OCI-M1 (cell line): ENCODE measurements at regions not wholly inside any gene's neighbourhood (a gene's known extent, or its start where the extent isn't known, plus 50 kb on each side); places are given as distances from the start of the nearest gene placed in this dataset.
"Not testable (repeated sequence)": the region's sequence is repeated elsewhere in the genome, so short reads cannot be mapped to it uniquely, and the experiment has no call there.

ENCODE experiments used
- DNase-seq: peaks from one replicate; lab custom pipeline; 2025; lab: John Stamatoyannopoulos, UW

DNA sequence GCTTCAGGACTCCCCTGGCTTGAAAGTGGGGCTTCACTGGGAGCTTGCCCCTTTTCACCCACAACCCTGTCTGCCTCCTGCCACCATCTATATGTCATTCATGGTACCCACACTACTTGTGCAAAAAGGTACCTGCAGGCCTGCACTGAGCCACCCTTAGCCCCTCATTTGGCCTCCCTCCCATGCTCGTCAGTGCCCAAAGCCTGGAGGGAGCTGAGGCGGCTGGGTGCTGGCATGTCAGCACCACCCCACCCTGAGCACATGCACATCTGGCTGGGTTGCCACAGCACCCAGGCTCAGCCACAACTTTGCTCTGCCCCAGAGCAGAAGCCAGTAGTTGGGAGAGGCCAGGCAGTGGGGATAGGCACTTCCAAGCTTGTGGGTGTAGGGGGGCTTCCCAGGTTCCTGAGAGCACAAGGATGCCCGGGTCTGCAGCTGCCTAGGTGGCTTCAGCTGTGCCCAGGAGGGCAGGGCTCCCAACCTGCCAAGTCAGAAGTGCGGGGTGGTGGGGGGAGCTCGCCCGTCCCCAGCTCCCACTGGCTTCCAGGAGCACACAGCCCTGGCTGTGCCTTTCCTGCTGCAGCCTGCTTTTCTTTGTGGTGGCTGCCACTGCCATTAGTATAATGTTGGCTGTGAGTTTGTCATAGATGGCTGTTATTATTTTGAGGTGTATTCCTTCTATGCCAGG lies 1054.6 kb upstream of the EPHA6 start:
- no peak for DNase-seq

DNA sequence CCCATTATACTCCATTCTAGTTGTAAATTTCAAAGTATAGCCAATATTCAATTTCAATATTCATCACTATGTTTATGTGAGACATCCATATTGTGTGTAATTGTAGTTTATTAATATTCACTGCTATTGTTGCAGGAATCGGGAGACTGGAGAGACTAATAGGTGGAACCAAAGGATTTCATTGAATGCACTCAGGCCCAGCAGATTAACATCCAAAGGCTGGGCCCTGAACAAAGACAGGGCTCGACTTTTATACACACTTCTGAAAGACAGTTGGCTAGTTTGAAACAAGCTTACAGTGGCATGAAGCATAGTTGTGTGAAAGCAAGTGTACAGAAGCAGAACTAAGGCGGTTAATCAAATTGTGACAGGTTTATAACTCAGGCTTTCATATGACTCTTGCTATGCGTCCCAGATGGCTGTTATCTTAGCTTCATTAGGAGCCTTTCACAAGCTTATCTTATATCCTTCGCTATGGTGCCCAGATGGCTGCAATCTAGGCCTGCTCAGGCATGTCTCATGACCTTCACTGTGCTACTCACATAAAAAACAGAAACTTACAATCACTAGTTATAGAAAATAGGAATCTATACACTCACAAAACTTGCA lies 1038.8 kb upstream of the EPHA6 start:
- DNase-seq, result peak; percentile 55

DNA sequence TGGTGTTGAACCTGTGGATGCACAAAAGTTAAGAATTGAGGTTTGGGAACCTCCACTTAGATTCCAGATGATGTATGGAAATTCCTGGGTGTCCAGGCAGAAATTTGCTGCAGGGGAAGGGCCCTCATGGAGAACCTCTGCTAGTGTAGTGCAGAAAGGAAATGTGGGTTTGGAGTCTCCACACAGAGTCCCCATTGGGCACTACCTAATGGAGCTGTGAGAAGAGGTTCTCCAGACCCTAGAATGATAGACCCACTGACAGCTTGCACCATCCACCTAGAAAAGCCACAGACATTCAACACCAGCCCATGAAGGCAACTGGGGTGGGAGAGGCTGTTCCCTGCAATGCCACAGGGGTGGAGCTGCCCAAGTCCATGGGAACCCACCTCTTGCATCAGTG lies 1032.8 kb upstream of the EPHA6 start:
- DNase-seq, result no peak

DNA sequence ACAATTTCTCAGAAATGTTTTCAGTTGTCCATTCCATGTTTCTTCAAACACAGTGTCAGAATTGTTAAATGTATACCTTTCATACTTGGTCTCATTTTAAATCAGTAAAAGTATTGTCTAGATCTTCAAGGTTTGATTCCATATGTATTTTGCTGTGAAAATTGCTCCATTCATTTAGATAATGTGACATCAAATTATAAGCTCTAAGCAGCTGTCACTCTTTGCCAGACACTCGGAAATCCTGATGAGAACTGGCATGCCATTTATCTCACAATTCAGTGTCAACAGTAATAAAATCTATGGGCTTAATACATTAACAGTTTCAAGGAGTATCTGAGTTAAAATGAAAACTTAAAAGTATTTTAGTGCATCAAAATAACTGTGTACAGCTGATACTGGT lies 1025.3 kb upstream of the EPHA6 start:
- no peak for DNase-seq

DNA sequence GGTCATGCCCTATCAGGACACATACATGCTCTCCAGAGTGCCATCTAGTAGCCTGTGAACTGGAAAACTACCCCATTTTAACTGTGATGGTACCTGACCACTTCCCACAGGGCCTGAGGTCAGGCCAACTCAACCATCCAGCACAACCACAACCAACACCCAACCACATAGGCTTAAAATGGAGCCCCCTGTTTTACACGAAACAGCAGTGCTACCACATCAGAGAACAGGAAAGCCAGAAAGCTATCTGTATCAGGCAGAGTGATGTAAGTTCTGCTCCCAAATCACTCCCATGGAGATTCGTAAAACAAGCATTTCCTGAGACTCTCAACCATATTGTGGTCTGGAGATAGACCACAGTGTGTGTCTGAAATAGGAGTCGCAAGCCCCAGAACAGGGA lies 1017.3 kb upstream of the EPHA6 start:
- no peak for DNase-seq

DNA sequence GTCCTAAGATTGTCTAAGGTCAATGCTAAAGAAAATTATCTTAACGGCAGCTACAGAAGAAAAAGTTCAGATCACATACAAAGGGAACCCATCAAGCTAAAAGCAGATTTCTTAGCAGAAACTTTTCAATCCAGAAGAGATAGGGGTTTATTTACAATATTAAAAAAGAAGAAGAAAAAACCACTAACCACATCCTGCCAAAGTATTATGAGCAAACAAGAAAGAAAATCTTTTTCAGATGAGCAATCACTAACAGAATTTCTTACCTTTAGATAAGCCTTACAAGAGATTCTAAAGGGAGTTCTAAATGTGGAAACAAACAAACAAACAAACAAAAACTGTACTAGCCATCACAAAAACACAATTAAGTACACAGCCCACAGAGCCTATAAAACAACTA lies 1015.8 kb upstream of the EPHA6 start:
- DNase-seq, result peak; percentile 5

DNA sequence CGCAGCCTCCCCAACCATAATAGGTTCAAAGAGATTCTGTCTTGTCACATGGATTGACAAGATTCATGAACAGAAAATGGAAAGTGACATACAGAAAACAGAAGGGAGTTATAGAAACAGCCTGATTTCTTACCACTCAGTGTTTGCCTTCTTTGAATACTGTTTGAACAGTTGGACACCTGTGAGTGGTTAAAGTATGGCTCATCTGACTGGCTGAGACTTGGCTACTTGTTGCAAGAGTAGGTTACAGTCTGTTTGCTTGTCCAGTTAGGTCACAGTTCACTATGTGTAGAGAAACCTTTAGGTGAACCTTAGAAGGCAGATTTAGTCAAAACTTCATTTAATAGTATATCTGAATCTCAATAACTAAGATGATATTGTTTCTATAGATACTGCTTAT lies 1003.9 kb upstream of the EPHA6 start:
- no peak for DNase-seq

DNA sequence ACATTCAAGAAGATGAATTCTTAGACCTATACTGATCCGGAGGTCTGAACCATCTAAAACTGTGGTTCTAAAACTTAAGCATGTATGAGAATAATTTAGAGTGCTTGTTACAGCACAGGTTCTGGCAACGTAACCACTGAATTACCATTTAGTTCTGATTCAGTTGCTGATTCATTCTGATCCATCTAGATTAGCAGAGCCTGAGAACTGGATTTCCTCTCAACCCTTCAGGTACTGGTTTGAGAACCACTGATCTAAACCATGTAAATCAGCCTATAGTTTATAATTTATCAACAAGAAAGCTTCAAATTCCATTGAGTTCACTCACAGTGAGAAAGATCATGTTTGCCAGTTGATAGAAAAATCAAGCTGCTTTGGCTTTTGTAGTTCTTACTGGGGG lies 1001.1 kb upstream of the EPHA6 start:
- no peak for DNase-seq

DNA sequence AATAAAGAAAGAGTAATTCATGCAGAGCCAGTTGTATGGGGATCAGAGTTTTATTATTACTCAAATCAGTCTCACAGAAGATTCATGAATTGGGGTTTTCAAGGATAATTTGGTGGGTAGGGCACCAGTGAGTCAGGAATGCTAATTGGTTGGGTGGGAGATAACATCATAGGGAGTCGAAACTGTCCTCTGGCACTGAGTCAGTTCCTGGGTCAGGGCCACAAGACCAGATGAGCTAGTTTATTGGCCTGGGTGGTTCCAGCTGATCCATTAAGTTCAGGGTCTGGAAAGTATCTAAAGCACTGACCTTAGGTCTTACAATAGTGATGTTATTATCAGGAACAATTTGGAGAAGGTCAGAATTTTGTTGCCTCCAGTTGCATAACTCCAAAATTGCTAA lies 998.6 kb upstream of the EPHA6 start:
- peak; percentile 34 for DNase-seq

DNA sequence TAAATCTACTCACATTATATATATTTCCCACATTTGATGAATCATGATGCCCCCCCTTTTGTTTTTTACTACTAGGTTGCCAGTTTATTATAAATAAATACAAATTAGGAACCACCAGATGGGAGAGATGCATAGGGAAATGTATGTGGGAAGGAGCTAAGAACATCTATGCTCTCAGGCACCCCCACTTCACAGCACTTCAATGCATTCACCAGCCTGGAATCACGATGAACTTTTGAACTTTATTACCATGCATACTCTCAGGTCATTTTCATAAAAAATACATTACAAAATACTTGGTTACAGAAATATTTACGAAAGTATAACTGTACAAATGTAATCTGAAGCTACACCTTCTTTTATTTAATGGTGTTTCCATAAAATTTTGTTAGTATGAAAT lies 988.0 kb upstream of the EPHA6 start:
- no peak for DNase-seq

DNA sequence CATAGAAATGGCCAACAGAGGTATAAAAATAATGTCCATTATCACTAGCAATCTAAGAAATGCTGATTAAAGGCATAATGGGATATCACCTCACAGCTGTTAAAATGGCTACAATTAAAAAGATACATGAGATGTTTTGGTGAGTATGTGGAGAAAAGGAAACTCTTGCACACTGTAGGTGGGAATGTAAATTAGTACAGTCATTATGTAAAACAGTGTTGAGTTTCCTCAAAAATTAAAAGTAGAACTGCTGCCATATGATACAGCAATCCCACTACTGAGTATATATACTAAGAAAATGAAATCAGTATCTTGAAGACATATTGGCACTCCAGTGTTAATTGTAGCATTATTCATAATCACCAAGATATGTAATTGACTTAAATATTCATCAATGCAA lies 982.2 kb upstream of the EPHA6 start:
- no peak for DNase-seq

DNA sequence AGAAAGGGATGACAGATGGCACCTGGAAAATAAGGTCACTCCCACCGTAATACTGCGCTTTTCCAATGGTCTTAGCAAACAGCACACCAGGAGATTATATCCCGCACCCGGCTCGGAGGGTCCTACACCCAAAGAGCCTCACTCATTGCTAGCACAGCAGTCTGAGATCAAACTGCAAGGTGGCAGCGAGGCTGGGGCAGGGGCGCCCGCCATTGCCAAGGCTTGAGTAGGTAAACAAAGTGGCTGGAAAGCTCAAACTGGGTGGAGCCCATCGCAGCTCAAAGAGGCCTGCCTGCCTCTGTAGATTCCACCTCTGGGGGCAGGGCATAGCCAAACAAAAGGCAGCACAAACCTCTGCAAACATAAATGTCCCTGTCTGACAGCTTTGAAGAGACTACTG lies 953.8 kb upstream of the EPHA6 start:
- DNase-seq, result not testable (repeated sequence)

DNA sequence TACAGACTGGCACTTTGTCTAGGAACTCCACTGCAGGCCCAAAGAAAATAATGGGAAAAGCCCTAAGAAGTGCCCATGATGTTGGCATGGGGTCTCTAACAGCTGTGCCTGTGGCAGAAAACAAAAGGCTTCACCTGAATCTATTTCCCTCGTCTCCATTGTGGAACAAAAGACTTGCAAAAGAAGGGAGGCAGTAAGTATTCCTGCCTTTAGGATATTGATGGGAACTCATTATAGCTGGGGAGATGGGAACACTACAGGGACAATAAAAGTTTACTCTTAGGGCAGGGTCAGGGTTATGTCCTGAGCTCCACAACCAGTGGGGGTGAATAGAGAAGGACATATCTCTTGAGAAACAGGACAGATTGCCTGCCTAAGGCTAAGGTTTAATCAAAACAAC lies 930.6 kb upstream of the EPHA6 start:
- no peak for DNase-seq

DNA sequence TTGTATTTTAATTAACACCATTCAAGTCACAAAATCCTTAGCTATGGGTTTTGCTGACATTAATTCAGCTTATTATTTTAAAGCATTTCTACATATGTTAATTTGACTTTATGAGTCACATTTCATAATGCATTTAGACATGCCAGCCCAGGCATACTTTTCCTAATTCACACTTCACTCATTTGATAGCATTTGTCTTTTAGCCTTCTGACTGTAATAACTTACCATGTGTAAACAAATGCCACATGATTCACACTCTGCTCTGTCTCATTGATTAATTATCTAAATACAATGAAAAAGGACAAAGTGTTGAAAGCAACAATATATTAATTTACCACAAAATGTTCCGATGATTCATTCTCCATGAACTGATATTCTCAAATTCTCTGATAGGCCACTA lies 927.8 kb upstream of the EPHA6 start:
- no peak for DNase-seq

DNA sequence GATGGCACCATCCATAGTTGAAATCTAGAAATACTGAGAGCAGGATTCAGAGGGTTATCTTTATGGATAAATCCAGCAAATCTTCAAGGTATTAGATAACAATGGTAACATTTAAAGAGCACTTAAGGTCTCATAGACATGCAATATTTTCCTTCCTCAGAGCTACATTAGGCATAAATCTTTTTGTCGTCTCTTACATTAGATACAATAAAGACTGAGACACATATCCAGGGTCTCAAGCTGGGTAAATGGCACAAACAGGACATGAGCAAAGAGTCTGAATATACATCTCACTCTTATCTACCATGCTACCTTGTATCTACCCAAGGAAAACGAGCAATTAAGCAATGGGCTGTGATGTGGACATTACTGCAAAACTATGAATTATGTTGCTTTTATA lies 927.3 kb upstream of the EPHA6 start:
- no peak for DNase-seq

DNA sequence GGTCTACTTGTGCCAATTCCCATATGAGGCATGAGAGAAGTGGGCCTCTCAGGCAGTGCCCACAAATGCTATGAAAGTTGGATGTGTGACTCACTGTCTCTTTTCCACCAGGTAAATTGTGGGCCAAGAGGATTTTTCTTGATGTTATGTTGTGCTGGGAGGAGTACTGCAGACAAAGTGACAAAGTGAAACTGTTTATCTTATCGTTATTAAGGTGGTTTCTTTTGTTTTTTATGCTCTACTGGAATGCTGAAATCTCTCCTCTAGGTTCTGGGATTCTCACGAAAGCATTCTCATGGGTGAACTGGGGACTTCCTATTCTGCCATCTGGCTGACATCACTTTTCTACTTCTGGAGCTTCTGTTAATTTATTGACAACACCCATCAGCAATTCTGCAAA lies 919.6 kb upstream of the EPHA6 start:
- DNase-seq, result no peak

DNA sequence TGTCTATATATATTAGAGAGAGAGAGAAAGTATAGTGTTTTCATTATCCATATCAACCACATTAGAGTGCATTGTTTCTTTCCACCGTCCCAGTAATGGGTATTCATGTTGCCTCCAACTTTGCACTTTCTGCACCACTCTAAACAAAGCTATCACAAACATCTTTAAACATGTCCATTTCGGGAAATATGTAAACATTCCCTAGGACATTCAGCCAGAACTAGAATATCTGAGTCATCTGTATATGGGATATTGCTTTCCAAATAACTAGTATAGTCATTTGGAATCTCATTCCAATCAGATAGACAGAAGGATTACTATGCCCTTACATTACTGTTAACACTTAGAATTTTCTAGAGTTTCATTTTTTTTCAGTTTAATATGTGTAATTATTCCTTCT lies 914.9 kb upstream of the EPHA6 start:
- no peak for DNase-seq

DNA sequence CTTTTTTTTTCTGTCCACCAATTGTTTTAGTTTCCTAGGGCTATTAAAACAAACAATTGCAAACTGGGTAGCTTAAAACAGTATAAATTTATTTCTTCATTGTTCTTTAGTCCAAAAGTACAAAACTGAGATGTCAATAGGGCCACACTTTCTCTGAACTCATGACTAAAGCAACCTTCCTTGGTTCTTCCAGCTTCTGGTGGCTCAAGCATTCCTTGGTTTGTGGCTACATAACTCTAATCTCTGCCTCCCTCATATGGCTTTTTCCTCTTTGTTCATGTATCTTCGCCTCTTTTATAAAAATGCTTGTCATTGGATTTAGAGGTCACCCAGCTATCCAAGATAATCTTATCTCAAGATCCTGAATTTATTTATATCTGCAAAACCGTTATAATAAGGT lies 914.5 kb upstream of the EPHA6 start:
- DNase-seq, result no peak

DNA sequence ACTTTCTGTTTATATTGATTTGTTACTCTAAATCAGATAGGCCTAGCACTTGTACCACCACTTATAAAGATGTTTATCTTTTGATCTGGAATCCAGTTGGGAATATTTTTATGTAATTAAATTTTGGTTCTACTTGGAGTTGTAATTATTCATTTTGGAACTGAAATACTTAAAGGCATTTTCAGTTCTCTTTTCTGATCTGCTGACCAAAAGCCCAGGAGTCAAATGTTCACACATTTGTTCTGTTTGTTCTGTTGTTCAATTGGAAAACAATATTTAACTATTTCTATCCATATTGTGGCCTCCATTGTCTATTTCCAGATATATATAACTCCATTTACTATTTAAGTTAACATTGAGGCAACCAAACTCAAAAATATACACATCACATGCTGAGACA lies 912.4 kb upstream of the EPHA6 start:
- no peak for DNase-seq

DNA sequence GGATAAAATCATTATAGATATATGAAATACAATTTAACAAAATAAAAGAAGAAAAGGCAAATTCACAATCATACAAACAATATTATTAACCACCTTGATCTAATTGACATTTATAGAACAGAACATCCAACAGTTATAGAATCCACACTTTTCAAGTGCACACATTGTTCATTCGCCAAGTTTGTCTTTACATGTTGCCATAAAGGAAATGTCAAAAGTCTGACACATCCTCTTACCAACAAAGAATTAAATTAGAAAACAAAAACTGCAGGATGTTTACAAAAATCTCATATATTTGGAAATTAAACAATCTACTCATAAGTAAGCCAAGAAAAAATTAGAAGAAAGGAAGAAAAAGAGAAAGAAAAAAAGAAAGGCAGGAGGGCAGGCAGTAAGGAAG lies 909.2 kb upstream of the EPHA6 start:
- no peak for DNase-seq

DNA sequence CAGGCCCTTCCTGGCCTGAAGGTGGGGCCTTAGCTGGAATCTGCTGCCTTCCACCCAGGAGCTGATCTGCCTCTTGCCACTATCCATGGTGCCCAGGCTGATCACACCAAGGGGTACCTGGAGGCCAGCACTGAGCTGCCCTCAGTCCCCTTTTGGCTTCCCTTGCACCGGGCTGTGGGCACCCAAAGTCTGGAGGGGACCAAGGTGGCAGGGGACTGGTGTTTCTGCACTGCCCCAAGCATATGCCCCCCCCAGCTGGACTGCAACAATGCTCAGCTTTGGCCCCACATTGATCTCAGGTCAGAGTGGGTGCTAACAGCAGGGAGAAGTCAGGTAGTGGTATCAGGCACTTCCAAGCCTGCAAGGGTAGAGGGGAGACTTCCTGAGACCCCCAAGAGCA lies 902.6 kb upstream of the EPHA6 start:
- no peak for DNase-seq

DNA sequence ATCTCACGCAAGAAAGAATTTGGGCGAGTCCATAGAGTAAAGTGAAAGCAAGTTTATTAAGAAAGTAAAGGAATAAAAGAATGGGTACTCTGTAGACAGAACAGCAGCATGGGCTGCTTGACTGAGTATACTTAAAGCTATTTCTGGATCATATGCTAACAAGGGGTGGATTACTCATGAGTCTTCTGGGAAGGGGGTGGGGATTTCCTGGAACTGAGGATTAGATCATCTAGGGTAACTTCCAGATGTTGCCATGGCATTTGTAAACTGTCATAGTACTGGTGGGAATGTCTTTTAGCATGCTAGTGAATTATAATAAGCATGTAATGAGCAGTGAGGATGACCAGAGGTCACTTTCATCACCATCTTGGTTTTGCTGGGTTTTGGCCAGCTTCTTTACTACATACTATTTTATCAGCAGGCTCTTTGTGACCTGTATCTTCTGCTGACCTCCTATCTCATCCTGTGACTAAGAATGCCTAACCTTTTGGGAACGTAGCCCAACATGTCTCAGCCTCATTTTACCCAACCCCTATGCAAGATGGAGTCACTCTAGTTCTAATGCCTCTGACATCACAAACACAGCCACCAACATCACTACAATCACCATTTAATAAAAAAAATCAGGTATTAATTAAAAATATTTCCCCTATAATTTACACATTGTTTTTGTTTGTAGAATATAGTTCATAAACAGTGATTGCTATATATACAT lies 890.7 kb upstream of the EPHA6 start:
- DNase-seq, result peak; percentile 96

DNA sequence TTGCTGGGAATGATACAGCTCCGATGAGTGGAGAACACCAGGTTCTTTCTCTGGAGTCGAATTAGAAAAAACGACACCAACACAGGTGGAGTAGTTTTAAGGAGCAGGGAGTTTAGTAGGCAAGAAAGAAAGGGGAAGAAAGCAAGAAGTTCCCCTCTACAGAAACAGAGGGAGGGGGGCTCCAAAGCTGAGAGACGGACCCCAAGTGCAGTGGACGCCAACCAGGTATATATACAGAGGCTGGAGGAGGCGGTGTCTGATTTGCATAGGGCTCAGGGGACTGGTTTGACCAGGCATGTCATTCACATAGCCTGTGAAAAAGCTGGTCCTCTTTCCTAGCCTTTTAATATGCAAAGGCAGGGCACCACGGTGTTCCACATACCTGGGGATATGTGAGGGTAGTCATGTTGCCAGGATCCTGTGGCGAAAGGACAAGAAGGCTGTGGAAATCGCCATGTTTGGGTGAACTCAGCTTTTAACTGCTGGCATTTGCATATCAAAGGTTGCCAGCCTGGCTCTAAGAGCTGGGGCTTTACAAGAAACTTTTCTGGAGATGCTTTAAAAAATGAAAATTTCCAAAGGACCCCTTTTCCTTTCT lies 887.4 kb upstream of the EPHA6 start:
- no peak for DNase-seq
